Middle frontal gyrus (tissue), 1 donor: ENCODE measurements at regions not wholly inside any gene's neighbourhood (a gene's known extent, or its start where the extent isn't known, plus 50 kb on each side); places are given as distances from the start of the nearest gene placed in this dataset.
"Not testable (repeated sequence)": the region's sequence is repeated elsewhere in the genome, so short reads cannot be mapped to it uniquely, and the experiment has no call there.

Experiments used
- DNase-seq: peaks from one replicate; pipeline ENCODE4 v3.0.0-alpha.2; 2015; ENCODE audit warnings: low spot score; ENCODE audit errors: extremely low spot score

GRCh38 chr16:88242312-88243295, 140.2 kb upstream of the ZNF469 start:
- DNase-seq: not testable (repeated sequence)

GRCh38 chr16:88243921-88244320, 138.8 kb upstream of the ZNF469 start:
- not testable (repeated sequence) for DNase-seq

GRCh38 chr16:88245241-88246081, 137.3 kb upstream of the ZNF469 start:
- not testable (repeated sequence) for DNase-seq

GRCh38 chr16:88246955-88247582, 135.7 kb upstream of the ZNF469 start:
- DNase-seq: not testable (repeated sequence)

- not testable (repeated sequence) for DNase-seq
Measured at GRCh38 chr16:88247583-88247966, 135.2 kb upstream of the ZNF469 start.

GRCh38 chr16:88248761-88249160, 134.0 kb upstream of the ZNF469 start:
- DNase-seq: not testable (repeated sequence)

- DNase-seq: not testable (repeated sequence)
Measured at GRCh38 chr16:88250381-88250780, 132.4 kb upstream of the ZNF469 start.

- not testable (repeated sequence) for DNase-seq
Measured at GRCh38 chr16:88252057-88252794, 130.5 kb upstream of the ZNF469 start.

GRCh38 chr16:88258141-88258540, 124.6 kb upstream of the ZNF469 start:
- not testable (repeated sequence) for DNase-seq

GRCh38 chr16:88258764-88259525, 123.8 kb upstream of the ZNF469 start:
- not testable (repeated sequence) for DNase-seq

- DNase-seq: not testable (repeated sequence)
Measured at GRCh38 chr16:88259538-88259937, 123.2 kb upstream of the ZNF469 start.

- DNase-seq: not testable (repeated sequence)
Measured at GRCh38 chr16:88260146-88260545, 122.6 kb upstream of the ZNF469 start.

- DNase-seq: not testable (repeated sequence)
Measured at GRCh38 chr16:88260881-88261665, 121.7 kb upstream of the ZNF469 start.

GRCh38 chr16:88261814-88262605, 120.7 kb upstream of the ZNF469 start:
- not testable (repeated sequence) for DNase-seq

GRCh38 chr16:88262858-88263563, 119.7 kb upstream of the ZNF469 start:
- not testable (repeated sequence) for DNase-seq

GRCh38 chr16:88263681-88264287, 119.0 kb upstream of the ZNF469 start:
- DNase-seq: not testable (repeated sequence)

GRCh38 chr16:88264641-88265285, 118.0 kb upstream of the ZNF469 start:
- no peak for DNase-seq
